ENCODE measurements at regions not wholly inside any gene's neighbourhood (a gene's known extent, or its start where the extent isn't known, plus 50 kb on each side); places are given as distances from the start of the nearest gene placed in this dataset.

- TF ChIP-seq EZH2 (IDR thresholded peaks at IDR 0.05; ENCODE audit: insufficient read depth, poor library complexity, severe bottlenecking) (no peak), EZH2phosphoT487 (IDR thresholded peaks at IDR 0.05; ENCODE audit: insufficient read depth, low read depth) (no peak)
Observed at GRCh38 chr6:141992109-141992508, 140.6 kb upstream of the GJE1 start.

Measured in GM23248 (cell line).